ENCODE measurements at regions not wholly inside any gene's neighbourhood (a gene's known extent, or its start where the extent isn't known, plus 50 kb on each side); places are given as distances from the start of the nearest gene placed in this dataset.

GRCh38 chr5:8844206-8844605 is 701.7 kb downstream of the SEMA5A start:
- Histone ChIP-seq H3K27me3 (replicated peaks; ENCODE audit: insufficient read depth) (no peaks in the 10 kb centered on the region), H3K9me3 (no peaks in the 10 kb centered on the region), H3K36me3 (no peaks in the 10 kb centered on the region), H3K27ac (no peak overlapping the region), H3K4me3 (no peak overlapping the region), H3K4me1 (ENCODE audit: control insufficient read depth in 1 of 2, low read depth in 2 of 2) (no peaks in the 10 kb centered on the region)
- no peak for ATAC-seq (ENCODE audit: insufficient number of reproducible peaks, low FRiP score, low read depth)
- TF ChIP-seq, protein P1, sequence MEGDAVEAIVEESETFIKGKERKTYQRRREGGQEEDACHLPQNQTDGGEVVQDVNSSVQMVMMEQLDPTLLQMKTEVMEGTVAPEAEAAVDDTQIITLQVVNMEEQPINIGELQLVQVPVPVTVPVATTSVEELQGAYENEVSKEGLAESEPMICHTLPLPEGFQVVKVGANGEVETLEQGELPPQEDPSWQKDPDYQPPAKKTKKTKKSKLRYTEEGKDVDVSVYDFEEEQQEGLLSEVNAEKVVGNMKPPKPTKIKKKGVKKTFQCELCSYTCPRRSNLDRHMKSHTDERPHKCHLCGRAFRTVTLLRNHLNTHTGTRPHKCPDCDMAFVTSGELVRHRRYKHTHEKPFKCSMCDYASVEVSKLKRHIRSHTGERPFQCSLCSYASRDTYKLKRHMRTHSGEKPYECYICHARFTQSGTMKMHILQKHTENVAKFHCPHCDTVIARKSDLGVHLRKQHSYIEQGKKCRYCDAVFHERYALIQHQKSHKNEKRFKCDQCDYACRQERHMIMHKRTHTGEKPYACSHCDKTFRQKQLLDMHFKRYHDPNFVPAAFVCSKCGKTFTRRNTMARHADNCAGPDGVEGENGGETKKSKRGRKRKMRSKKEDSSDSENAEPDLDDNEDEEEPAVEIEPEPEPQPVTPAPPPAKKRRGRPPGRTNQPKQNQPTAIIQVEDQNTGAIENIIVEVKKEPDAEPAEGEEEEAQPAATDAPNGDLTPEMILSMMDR (IDR thresholded peaks at IDR 0.05): no peak
- no peak for DNase-seq (ENCODE audit: low spot score)

DNA sequence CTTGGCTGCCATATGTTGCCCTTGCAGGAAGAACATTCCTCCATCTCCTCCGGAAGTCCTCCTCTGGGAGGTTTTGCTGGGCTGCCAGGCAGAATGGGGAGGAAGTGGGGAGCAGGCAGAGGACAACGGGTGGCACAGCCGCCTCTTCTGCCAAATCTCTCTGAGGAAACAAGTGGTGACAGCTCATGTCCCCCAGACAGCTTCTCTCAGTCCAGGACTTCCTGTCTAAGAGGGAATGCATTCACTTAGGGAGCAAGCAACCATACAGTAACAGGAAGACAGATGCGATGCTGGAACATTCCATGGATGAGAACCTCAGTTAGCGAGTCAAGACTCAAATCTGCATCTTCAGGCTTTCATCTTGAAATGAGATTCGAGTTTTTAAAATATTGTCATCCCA is 701.0 kb downstream of the SEMA5A start:
- ATAC-seq (ENCODE audit: insufficient number of reproducible peaks, low FRiP score, low read depth) (no peak), DNase-seq (ENCODE audit: low spot score) (no peak)
- Histone ChIP-seq H3K4me3 (no peak overlapping the region), H3K36me3 (no peaks in the 10 kb centered on the region), H3K27me3 (replicated peaks; ENCODE audit: insufficient read depth) (no peaks in the 10 kb centered on the region), H3K4me1 (ENCODE audit: control insufficient read depth in 1 of 2, low read depth in 2 of 2) (no peaks in the 10 kb centered on the region), H3K27ac (no peak overlapping the region), H3K9me3 (no peaks in the 10 kb centered on the region)
- TF ChIP-seq, protein P1 (IDR thresholded peaks at IDR 0.05): no peak

GRCh38 chr5:8845296-8845695 is 700.6 kb downstream of the SEMA5A start:
- H3K27ac ChIP-seq: no peak overlapping the region
- H3K9me3 ChIP-seq: no peaks in the 10 kb centered on the region
- ATAC-seq (ENCODE audit: insufficient number of reproducible peaks, low FRiP score, low read depth): no peak
- no peaks in the 10 kb centered on the region for H3K27me3 ChIP-seq (replicated peaks; ENCODE audit: insufficient read depth)
- no peaks in the 10 kb centered on the region for H3K4me1 ChIP-seq (ENCODE audit: control insufficient read depth in 1 of 2, low read depth in 2 of 2)
- TF ChIP-seq, protein P1 (IDR thresholded peaks at IDR 0.05): no peak
- H3K36me3 ChIP-seq: no peaks in the 10 kb centered on the region
- H3K4me3 ChIP-seq: no peak overlapping the region
- DNase-seq (ENCODE audit: low spot score): no peak

DNA sequence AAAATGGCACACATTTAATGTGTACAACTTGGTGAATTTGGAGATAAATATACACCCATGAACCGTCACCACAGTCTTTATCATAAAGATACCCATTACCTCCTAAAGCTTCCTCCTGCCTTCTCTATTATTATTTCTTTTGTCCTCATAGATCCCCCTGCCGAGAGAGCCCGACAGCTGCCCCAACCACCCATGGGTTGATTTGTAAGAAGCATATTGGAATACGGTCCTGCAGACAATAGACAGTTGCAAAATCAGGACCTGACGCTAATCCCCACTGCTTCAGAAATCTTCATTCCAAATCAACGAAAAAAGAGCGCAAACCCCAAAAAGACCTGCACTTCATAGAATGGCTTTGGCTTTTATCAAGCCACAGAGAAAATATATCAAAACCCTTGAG is 697.5 kb downstream of the SEMA5A start:
- ATAC-seq (ENCODE audit: insufficient number of reproducible peaks, low FRiP score, low read depth) (no peak), DNase-seq (ENCODE audit: low spot score) (no peak)
- Histone ChIP-seq H3K9me3 (no peaks in the 10 kb centered on the region), H3K27ac (no peak overlapping the region), H3K27me3 (replicated peaks; ENCODE audit: insufficient read depth) (no peaks in the 10 kb centered on the region), H3K4me1 (ENCODE audit: control insufficient read depth in 1 of 2, low read depth in 2 of 2) (no peaks in the 10 kb centered on the region), H3K4me3 (no peak overlapping the region), H3K36me3 (no peaks in the 10 kb centered on the region)
- TF ChIP-seq, protein P1 (IDR thresholded peaks at IDR 0.05): no peak

GRCh38 chr5:8848997-8849594 is 696.8 kb downstream of the SEMA5A start:
- Histone ChIP-seq H3K36me3 (no peaks in the 10 kb centered on the region), H3K4me3 (no peak overlapping the region), H3K27ac (no peak overlapping the region), H3K9me3 (no peaks in the 10 kb centered on the region), H3K4me1 (ENCODE audit: control insufficient read depth in 1 of 2, low read depth in 2 of 2) (no peaks in the 10 kb centered on the region), H3K27me3 (replicated peaks; ENCODE audit: insufficient read depth) (no peaks in the 10 kb centered on the region)
- TF ChIP-seq, protein P1 (IDR thresholded peaks at IDR 0.05): no peak
- no peak for DNase-seq (ENCODE audit: low spot score)
- peak; percentile 56 for ATAC-seq (ENCODE audit: insufficient number of reproducible peaks, low FRiP score, low read depth)

Measured in thoracic aorta (tissue), 2 donors.